Activated CD8-positive, alpha-beta T cell treated with anti-CD3 and anti-CD28 coated beads for 36 hours (primary cell): ENCODE measurements at regions not wholly inside any gene's neighbourhood (a gene's known extent, or its start where the extent isn't known, plus 50 kb on each side); places are given as distances from the start of the nearest gene placed in this dataset.

ENCODE experiments used
- ATAC-seq: fragments of 200-7000 bp; cut with Tn5 transposase; one replicate; pipeline ENCODE4 v1.10.0; 2021; ENCODE audit warnings: mild to moderate bottlenecking, moderate library complexity
- CTCF ChIA-PET: fragments of 350-600 bp; sonication (Branson Sonifier 250); formaldehyde crosslinking; loops from one replicate; lab custom pipeline; 2021; ENCODE audit warnings: antibody characterized with exemption; lab: Charles Lee
- POLR2A ChIA-PET: fragments of 350-600 bp; sonication (Branson Sonifier 250); formaldehyde crosslinking; loops from one replicate; lab custom pipeline; 2021; ENCODE audit warnings: antibody characterized with exemption; lab: Charles Lee
- DNase-seq: peaks from one replicate; pipeline ENCODE4 v3.0.0-alpha.2; 2020
- H3K27ac Mint-ChIP-seq: one replicate; pipeline ENCODE4 v1.8.0; 2021; ENCODE audit warnings: mild to moderate bottlenecking, mixed read lengths
- H3K27me3 Mint-ChIP-seq: one replicate; pipeline ENCODE4 v1.8.0; 2021; ENCODE audit warnings: mixed read lengths
- H3K36me3 Mint-ChIP-seq: one replicate; pipeline ENCODE4 v1.8.0; 2021; ENCODE audit warnings: low read depth, mixed read lengths
- H3K4me1 Mint-ChIP-seq: one replicate; pipeline ENCODE4 v1.8.0; 2021; ENCODE audit warnings: low read depth, mixed read lengths
- H3K4me3 Mint-ChIP-seq: one replicate; pipeline ENCODE4 v1.8.0; 2021; ENCODE audit warnings: mild to moderate bottlenecking, moderate library complexity, mixed read lengths
- H3K9me3 Mint-ChIP-seq: one replicate; pipeline ENCODE4 v1.8.0; 2021; ENCODE audit warnings: mixed read lengths
- intact Hi-C: fragments of 100-400 bp; cut with micrococcal nuclease; formaldehyde crosslinking; loops from one replicate; pipeline ENCODE4 v1.10.0; 2022
- TF ChIP-seq, protein P1 (sequence below): fragments of 200-600 bp; IDR thresholded peaks from one replicate; pipeline ENCODE4 v1.8.0; 2022; ENCODE audit warnings: antibody characterized with exemption, mild to moderate bottlenecking

DNA sequence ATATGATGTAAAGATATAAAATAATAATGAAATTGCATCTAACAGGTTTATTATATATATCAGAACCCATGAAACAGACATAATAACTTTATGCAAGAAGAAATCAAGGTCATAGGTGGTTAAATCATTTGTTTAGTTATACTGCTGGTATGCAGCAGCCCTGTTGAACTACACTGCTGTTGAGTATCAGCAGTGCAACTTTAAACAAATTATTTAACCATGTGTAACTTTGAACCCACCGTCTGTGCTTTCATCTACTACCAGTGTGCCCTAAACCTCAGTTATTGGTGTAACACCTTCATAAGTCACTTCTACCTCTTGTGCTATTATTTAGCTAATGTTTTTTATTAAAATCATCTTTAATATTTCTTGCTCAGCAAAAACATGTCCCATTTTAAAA, 262.3 kb upstream of the CRY1 start:
- ATAC-seq, result no peak
- Mint-ChIP-seq H3K4me1 (peaks cover 75% of the 10 kb centered on the region), H3K36me3 (peaks cover 11% of the 10 kb centered on the region), H3K4me3 (no peak overlapping the region), H3K9me3 (peaks cover 4% of the 10 kb centered on the region), H3K27ac (no peak overlapping the region), H3K27me3 (no peaks in the 10 kb centered on the region)
- intact Hi-C loops, result no loop called here
- no peak for DNase-seq
- POLR2A ChIA-PET, result interaction anchor here (1.5 to 5.9 kb wide), 2 partner anchors 14 to 35 kb away, joined by 4 to 46 read pairs; a partner anchor contains a TSS
- CTCF ChIA-PET, result interaction anchor here (1.0 to 1.9 kb wide), 5 partner anchors 18 to 46 kb away, joined by 3 to 5 read pairs (median 4); no protein-coding TSS in a partner anchor
- TF ChIP-seq, protein P1, sequence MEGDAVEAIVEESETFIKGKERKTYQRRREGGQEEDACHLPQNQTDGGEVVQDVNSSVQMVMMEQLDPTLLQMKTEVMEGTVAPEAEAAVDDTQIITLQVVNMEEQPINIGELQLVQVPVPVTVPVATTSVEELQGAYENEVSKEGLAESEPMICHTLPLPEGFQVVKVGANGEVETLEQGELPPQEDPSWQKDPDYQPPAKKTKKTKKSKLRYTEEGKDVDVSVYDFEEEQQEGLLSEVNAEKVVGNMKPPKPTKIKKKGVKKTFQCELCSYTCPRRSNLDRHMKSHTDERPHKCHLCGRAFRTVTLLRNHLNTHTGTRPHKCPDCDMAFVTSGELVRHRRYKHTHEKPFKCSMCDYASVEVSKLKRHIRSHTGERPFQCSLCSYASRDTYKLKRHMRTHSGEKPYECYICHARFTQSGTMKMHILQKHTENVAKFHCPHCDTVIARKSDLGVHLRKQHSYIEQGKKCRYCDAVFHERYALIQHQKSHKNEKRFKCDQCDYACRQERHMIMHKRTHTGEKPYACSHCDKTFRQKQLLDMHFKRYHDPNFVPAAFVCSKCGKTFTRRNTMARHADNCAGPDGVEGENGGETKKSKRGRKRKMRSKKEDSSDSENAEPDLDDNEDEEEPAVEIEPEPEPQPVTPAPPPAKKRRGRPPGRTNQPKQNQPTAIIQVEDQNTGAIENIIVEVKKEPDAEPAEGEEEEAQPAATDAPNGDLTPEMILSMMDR, result no peak

DNA sequence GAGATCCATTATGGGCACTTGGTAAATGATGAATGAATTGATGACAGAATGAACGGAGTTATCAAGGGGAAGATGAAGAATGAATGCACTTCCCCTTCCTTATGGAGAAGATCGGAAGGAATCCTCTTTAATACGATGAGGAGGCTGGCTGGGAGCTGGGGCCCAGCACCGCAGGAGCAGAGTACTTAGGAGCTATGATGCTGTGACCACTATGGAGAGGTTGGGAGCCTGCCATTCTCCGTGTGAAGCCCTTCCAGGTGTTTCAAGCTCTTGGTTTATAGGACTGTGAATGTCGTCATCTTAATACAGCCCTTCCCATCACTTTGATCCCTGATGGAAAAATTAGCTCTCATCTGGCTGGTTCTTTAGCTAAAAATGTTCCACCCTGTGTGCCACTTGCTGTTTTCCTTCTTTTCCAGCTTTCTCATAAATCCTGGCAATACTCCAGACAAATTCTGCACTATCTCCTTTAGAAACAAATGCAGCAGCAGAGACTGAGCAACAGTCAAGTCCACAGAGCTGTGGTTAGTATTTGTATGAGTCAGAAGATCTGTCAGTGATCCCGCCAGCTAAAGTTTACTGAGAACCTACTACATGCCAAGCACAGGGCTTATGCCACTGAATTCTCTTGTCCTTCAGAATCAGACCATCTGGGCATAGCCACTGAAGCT, 263.1 kb upstream of the CRY1 start:
- Mint-ChIP-seq H3K4me3 (no peak overlapping the region), H3K9me3 (peaks cover 4% of the 10 kb centered on the region), H3K27ac (no peak overlapping the region), H3K4me1 (peaks cover 67% of the 10 kb centered on the region), H3K36me3 (peaks cover 11% of the 10 kb centered on the region), H3K27me3 (no peaks in the 10 kb centered on the region)
- intact Hi-C loops, result no loop called here
- ATAC-seq (peak; percentile 43), DNase-seq (no peak)
- ChIA-PET CTCF (interaction anchor here (0.7 to 1.9 kb wide), 8 partner anchors 9 to 224 kb away, joined by 3 to 6 read pairs (median 4); no protein-coding TSS in a partner anchor), POLR2A (interaction anchor here (0.8 to 5.9 kb wide), 5 partner anchors 13 to 43 kb away, joined by 3 to 46 read pairs (median 4); a partner anchor contains a TSS)
- TF ChIP-seq, protein P1, result no peak

DNA sequence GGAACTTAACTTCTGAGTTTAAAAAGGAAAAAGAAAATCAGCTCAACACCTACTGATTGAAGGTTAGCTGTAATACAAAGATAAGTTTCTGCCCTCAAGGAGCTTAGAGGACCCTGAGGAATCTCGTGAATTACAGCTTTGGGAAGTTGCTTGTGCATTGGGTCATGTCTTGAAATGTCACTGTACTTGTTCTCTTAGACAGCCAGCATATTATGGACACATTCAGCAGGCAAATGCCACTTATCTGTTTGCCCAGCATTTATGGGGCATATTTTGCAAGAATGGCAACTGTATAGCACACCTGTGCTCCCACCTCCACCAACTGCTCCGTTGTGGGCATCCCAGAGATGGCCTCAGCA, 263.6 kb upstream of the CRY1 start:
- ChIA-PET CTCF (interaction anchor here (0.7 to 1.5 kb wide), 6 partner anchors 8 to 224 kb away, joined by 3 to 6 read pairs (median 4); no protein-coding TSS in a partner anchor), POLR2A (interaction anchor here (0.8 to 5.9 kb wide), 5 partner anchors 12 to 42 kb away, joined by 3 to 46 read pairs (median 4); a partner anchor contains a TSS)
- Mint-ChIP-seq H3K27ac (no peak overlapping the region), H3K4me1 (peaks cover 63% of the 10 kb centered on the region), H3K36me3 (peaks cover 11% of the 10 kb centered on the region), H3K27me3 (no peaks in the 10 kb centered on the region), H3K9me3 (peaks cover 4% of the 10 kb centered on the region), H3K4me3 (no peak overlapping the region)
- DNase-seq, result no peak
- intact Hi-C loops, result no loop called here
- no peak for ATAC-seq
- TF ChIP-seq, protein P1, result no peak

DNA sequence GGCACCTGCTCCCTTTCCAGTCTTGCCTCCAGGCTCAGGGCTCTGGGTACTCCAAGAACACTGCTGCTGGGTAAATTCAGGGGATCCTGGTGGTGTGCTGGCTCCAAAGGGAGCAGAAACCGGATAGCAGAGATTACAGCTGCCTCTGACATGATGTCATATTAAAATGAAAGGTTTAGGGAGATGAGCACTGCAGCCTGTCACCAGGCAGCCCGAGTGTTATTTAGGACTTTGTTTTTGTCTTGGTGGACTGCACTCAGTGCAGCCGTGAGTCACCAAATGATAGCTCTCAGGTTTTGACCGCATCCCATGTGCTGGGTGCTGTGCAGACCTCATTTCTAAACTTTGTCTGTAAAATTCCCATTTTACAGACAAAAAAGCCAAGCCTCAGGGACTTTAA, 266.0 kb upstream of the CRY1 start:
- Mint-ChIP-seq H3K27me3 (no peaks in the 10 kb centered on the region), H3K9me3 (no peaks in the 10 kb centered on the region), H3K27ac (no peak overlapping the region), H3K4me1 (peaks cover 42% of the 10 kb centered on the region), H3K4me3 (no peak overlapping the region), H3K36me3 (peaks cover 3% of the 10 kb centered on the region)
- ChIA-PET CTCF (interaction anchor here (0.9 kb wide), 1 partner anchor 248 kb away, joined by 5 read pairs; no protein-coding TSS in a partner anchor), POLR2A (no interaction called here)
- DNase-seq (peak; percentile 14), ATAC-seq (peak; percentile 56)
- intact Hi-C loops, result no loop called here
- TF ChIP-seq, protein P1, result no peak

DNA sequence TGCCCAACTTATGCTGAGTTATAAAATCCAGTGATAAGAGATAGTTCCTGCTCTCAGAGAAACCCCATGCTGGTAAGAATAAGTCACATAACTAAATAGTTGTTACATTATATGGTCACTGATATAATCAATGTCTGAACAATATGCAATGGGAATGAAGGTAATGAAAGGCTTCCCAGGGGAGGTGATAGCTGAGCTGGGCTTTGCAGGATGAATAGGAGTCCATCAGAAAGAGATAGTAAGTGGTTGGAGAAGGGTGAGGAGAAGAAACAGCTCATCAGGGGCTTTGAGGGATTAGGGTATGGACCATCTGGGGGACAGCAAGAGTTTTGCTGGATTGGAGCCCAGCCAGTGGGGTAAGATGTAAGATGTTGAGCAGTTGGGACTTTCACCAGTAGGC, 266.7 kb upstream of the CRY1 start:
- no peak overlapping the region for H3K27ac Mint-ChIP-seq
- TF ChIP-seq, protein P1, result no peak
- ATAC-seq (no peak), DNase-seq (no peak)
- ChIA-PET POLR2A (interaction anchor here (1.5 kb wide), 1 partner anchor 10 kb away, joined by 4 read pairs; no protein-coding TSS in a partner anchor), CTCF (interaction anchor here (0.9 kb wide), 1 partner anchor 247 kb away, joined by 5 read pairs; no protein-coding TSS in a partner anchor)
- no peaks in the 10 kb centered on the region for H3K27me3 Mint-ChIP-seq
- peaks cover 3% of the 10 kb centered on the region for H3K36me3 Mint-ChIP-seq
- H3K4me3 Mint-ChIP-seq, result no peak overlapping the region
- intact Hi-C loops, result no loop called here
- peaks cover 37% of the 10 kb centered on the region for H3K4me1 Mint-ChIP-seq
- H3K9me3 Mint-ChIP-seq, result no peaks in the 10 kb centered on the region
